ENCODE measurements at regions not wholly inside any gene's neighbourhood (a gene's known extent, or its start where the extent isn't known, plus 50 kb on each side); places are given as distances from the start of the nearest gene placed in this dataset.
A peak's percentile ranks its signal among the peaks of the same experiment; 100 is the strongest.

DNA sequence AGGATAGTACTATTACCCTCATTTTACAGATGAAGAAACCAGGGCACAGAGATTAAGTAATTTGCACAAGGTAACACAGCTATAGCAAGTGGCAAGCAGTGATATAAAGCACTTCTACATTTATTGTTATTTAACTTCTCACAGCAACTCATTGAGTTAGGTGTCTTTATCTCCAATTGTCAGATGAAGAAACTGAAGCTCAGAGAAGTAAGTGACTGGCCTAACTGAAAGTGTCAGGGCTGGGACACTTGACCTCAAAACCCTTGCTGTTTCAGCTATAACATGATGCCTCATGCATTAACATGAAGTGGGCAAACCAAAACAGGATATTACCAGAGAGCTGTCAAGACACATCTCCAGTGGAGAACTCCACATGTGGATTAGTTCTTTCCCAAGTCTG is 65.8 kb upstream of the LEKR1 start:
- Mint-ChIP-seq H3K4me3 (no peak overlapping the region), H3K36me3 (ENCODE audit: low read depth) (peaks cover 3% of the 10 kb centered on the region), H3K9me3 (no peaks in the 10 kb centered on the region), H3K27me3 (ENCODE audit: insufficient read depth) (no peaks in the 10 kb centered on the region), H3K4me1 (peaks cover 15% of the 10 kb centered on the region), H3K27ac (no peak overlapping the region)
- Histone ChIP-seq H3K27ac (ENCODE audit: low read depth, low read length) (peak overlapping the region; percentile 20), H3K9me3 (ENCODE audit: control insufficient read depth, low read length) (peaks cover 5% of the 10 kb centered on the region), H3K36me3 (ENCODE audit: control insufficient read depth, insufficient read depth, low read length) (no peaks in the 10 kb centered on the region), H3K4me1 (ENCODE audit: control insufficient read depth, insufficient read depth, low read length) (peaks cover 11% of the 10 kb centered on the region), H3K27me3 (ENCODE audit: control insufficient read depth, insufficient read depth, low read length, poor library complexity, severe bottlenecking) (no peaks in the 10 kb centered on the region), H3K9ac (ENCODE audit: extremely low read depth, low read length, poor library complexity, severe bottlenecking) (no peak overlapping the region), H3K4me3 (ENCODE audit: low read length) (no peak overlapping the region)
- DNase-seq, result no peak
- TF ChIP-seq CTCF (conservative IDR thresholded peaks at IDR 0.05), result no peak

DNA sequence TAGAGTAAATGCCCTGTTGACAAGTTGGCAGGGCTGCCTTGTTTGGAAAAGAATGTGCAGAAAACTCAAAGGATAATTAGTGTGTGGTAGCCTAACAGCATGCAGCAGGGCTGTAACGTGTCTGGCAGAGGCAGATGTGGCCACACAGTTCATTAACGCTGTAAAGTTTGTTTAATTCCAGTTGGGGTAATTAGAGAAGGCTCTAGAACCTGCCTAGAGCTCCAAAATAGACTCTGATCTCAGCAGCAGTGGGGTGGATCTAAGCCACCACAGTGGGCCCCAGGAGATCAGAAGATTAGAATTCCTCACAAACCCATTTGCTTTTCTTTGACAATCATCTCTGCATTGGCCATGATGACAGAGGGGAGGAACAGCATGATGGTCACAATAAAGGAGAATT is 65.1 kb upstream of the LEKR1 start:
- H3K9me3 Mint-ChIP-seq, result no peaks in the 10 kb centered on the region
- peaks cover 3% of the 10 kb centered on the region for H3K36me3 Mint-ChIP-seq (ENCODE audit: low read depth)
- Histone ChIP-seq H3K27ac (ENCODE audit: low read depth, low read length) (peak overlapping the region; percentile 18), H3K4me1 (ENCODE audit: control insufficient read depth, insufficient read depth, low read length) (peaks cover 11% of the 10 kb centered on the region), H3K9ac (ENCODE audit: extremely low read depth, low read length, poor library complexity, severe bottlenecking) (no peak overlapping the region), H3K4me3 (ENCODE audit: low read length) (no peak overlapping the region), H3K27me3 (ENCODE audit: control insufficient read depth, insufficient read depth, low read length, poor library complexity, severe bottlenecking) (no peaks in the 10 kb centered on the region), H3K36me3 (ENCODE audit: control insufficient read depth, insufficient read depth, low read length) (no peaks in the 10 kb centered on the region), H3K9me3 (ENCODE audit: control insufficient read depth, low read length) (peaks cover 5% of the 10 kb centered on the region)
- no peak for TF ChIP-seq CTCF (conservative IDR thresholded peaks at IDR 0.05)
- DNase-seq, result no peak
- no peak overlapping the region for H3K4me3 Mint-ChIP-seq
- 14 to 45% methylated on average over 1 to 2 of the region's 2 CpGs for WGBS, 2 experiments (ENCODE audit: insufficient coverage in 1 of 2, insufficient read length in 1 of 2)
- H3K4me1 Mint-ChIP-seq, result peaks cover 15% of the 10 kb centered on the region
- no peak overlapping the region for H3K27ac Mint-ChIP-seq
- no peaks in the 10 kb centered on the region for H3K27me3 Mint-ChIP-seq (ENCODE audit: insufficient read depth)

GRCh38 chr3:156761713-156762451 is 64.3 kb upstream of the LEKR1 start:
- no peaks in the 10 kb centered on the region for H3K27me3 ChIP-seq (ENCODE audit: control insufficient read depth, insufficient read depth, low read length, poor library complexity, severe bottlenecking)
- 73 to 96% methylated on average over 3 to 4 of the region's 4 CpGs for WGBS, 2 experiments (ENCODE audit: insufficient coverage in 1 of 2, insufficient read length in 1 of 2)
- Mint-ChIP-seq H3K4me1 (peaks cover 15% of the 10 kb centered on the region), H3K36me3 (ENCODE audit: low read depth) (peaks cover 3% of the 10 kb centered on the region), H3K9me3 (no peaks in the 10 kb centered on the region), H3K4me3 (no peak overlapping the region), H3K27me3 (ENCODE audit: insufficient read depth) (no peaks in the 10 kb centered on the region), H3K27ac (no peak overlapping the region)
- no peaks in the 10 kb centered on the region for H3K36me3 ChIP-seq (ENCODE audit: control insufficient read depth, insufficient read depth, low read length)
- no peak overlapping the region for H3K9ac ChIP-seq (ENCODE audit: extremely low read depth, low read length, poor library complexity, severe bottlenecking)
- peaks cover 5% of the 10 kb centered on the region for H3K9me3 ChIP-seq (ENCODE audit: control insufficient read depth, low read length)
- H3K27ac ChIP-seq (ENCODE audit: low read depth, low read length), result no peak overlapping the region
- no peak for TF ChIP-seq CTCF (conservative IDR thresholded peaks at IDR 0.05)
- DNase-seq, result no peak
- H3K4me3 ChIP-seq (ENCODE audit: low read length), result no peak overlapping the region
- peaks cover 11% of the 10 kb centered on the region for H3K4me1 ChIP-seq (ENCODE audit: control insufficient read depth, insufficient read depth, low read length)
